ENCODE measurements at regions not wholly inside any gene's neighbourhood (a gene's known extent, or its start where the extent isn't known, plus 50 kb on each side); places are given as distances from the start of the nearest gene placed in this dataset.
"Not testable (repeated sequence)": the region's sequence is repeated elsewhere in the genome, so short reads cannot be mapped to it uniquely, and the experiment has no call there.

GRCh38 chr16:29198231-29198630, 208.3 kb downstream of the NPIPB11 start:
- no peak overlapping the region for H3K27ac ChIP-seq (ENCODE audit: low read depth, low read length)
- H3K9me3 ChIP-seq (ENCODE audit: control insufficient read depth in 1 of 2, low read length in 2 of 2) = no peaks in the 10 kb centered on the region
- no peaks in the 10 kb centered on the region for H3K27me3 ChIP-seq (ENCODE audit: control insufficient read depth in 1 of 2, insufficient read depth in 2 of 2, low read length in 2 of 2)
- H3K4me1 ChIP-seq (ENCODE audit: control insufficient read depth in 1 of 2, insufficient read depth in 2 of 2, low read length in 2 of 2) = no peaks in the 10 kb centered on the region
- H3K36me3 ChIP-seq (ENCODE audit: control insufficient read depth in 1 of 2, insufficient read depth in 2 of 2, low read length in 2 of 2) = no peaks in the 10 kb centered on the region
- H3K9ac ChIP-seq (ENCODE audit: low read depth in 1 of 2, low read length in 2 of 2) = no peak overlapping the region
- no peak overlapping the region for H3K4me3 ChIP-seq (ENCODE audit: low read depth in 1 of 2, low read length in 2 of 2)

DNA sequence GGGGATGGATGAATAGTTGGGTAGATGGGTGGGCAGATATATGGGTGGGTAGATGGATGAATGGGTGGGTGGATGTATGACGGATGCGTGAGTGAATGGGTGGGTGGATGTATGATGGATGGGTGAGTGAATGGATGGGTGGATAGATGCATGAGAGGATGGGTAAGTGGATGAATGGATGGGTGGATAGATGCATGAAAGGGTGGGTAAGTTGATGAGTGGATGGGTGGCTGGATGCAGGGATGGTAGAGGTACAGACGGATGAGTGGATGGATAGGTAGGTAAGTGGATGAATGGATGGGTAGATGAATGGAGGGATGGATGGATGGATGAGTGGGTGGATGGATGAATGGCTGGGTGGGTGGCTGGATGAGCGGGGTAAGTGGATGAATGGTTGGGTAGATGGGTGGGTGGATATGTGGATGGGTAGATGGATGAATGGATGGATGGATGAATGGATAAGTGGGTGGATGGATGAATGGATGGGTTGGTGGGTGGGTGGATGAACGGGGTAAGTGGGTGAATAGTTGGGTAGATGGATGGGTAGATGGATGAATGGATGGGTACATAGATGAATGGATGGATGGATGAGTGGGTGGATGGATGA, 208.9 kb downstream of the NPIPB11 start:
- not testable (repeated sequence) for H3K36me3 ChIP-seq (ENCODE audit: control insufficient read depth in 1 of 2, insufficient read depth in 2 of 2, low read length in 2 of 2); H3K4me3 ChIP-seq (ENCODE audit: low read depth in 1 of 2, low read length in 2 of 2); H3K4me1 ChIP-seq (ENCODE audit: control insufficient read depth in 1 of 2, insufficient read depth in 2 of 2, low read length in 2 of 2); H3K27me3 ChIP-seq (ENCODE audit: control insufficient read depth in 1 of 2, insufficient read depth in 2 of 2, low read length in 2 of 2); H3K27ac ChIP-seq (ENCODE audit: low read depth, low read length); H3K9me3 ChIP-seq (ENCODE audit: control insufficient read depth in 1 of 2, low read length in 2 of 2); H3K9ac ChIP-seq (ENCODE audit: low read depth in 1 of 2, low read length in 2 of 2)

DNA sequence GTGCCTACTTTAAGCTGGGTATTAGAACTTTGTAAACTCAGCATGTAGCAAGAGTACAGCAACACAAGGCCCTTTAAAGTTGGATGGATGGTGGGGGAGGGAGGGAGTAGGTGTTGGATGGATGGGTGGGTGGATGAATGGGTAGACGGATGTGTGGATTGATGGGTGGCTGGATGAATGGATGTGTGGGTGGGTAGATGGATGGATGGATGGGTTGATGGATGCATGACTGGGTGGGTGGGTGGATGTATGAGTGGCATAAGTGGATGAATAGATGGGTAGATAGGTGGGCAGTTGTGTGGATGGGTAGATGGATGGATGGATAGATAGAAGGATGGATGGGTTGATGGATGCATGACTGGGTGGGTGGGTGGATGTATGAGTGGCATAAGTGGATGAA, 209.8 kb downstream of the NPIPB11 start:
- not testable (repeated sequence) for H3K9me3 ChIP-seq (ENCODE audit: control insufficient read depth in 1 of 2, low read length in 2 of 2); H3K4me3 ChIP-seq (ENCODE audit: low read depth in 1 of 2, low read length in 2 of 2); H3K36me3 ChIP-seq (ENCODE audit: control insufficient read depth in 1 of 2, insufficient read depth in 2 of 2, low read length in 2 of 2); H3K27me3 ChIP-seq (ENCODE audit: control insufficient read depth in 1 of 2, insufficient read depth in 2 of 2, low read length in 2 of 2); H3K27ac ChIP-seq (ENCODE audit: low read depth, low read length); H3K9ac ChIP-seq (ENCODE audit: low read depth in 1 of 2, low read length in 2 of 2); H3K4me1 ChIP-seq (ENCODE audit: control insufficient read depth in 1 of 2, insufficient read depth in 2 of 2, low read length in 2 of 2)

- H3K9me3 ChIP-seq (ENCODE audit: control insufficient read depth in 1 of 2, low read length in 2 of 2); H3K36me3 ChIP-seq (ENCODE audit: control insufficient read depth in 1 of 2, insufficient read depth in 2 of 2, low read length in 2 of 2); H3K4me3 ChIP-seq (ENCODE audit: low read depth in 1 of 2, low read length in 2 of 2); H3K9ac ChIP-seq (ENCODE audit: low read depth in 1 of 2, low read length in 2 of 2); H3K4me1 ChIP-seq (ENCODE audit: control insufficient read depth in 1 of 2, insufficient read depth in 2 of 2, low read length in 2 of 2); H3K27me3 ChIP-seq (ENCODE audit: control insufficient read depth in 1 of 2, insufficient read depth in 2 of 2, low read length in 2 of 2); H3K27ac ChIP-seq (ENCODE audit: low read depth, low read length): not testable (repeated sequence)
Observed at GRCh38 chr16:29195116-29195872, 210.4 kb downstream of the LAT start.

DNA sequence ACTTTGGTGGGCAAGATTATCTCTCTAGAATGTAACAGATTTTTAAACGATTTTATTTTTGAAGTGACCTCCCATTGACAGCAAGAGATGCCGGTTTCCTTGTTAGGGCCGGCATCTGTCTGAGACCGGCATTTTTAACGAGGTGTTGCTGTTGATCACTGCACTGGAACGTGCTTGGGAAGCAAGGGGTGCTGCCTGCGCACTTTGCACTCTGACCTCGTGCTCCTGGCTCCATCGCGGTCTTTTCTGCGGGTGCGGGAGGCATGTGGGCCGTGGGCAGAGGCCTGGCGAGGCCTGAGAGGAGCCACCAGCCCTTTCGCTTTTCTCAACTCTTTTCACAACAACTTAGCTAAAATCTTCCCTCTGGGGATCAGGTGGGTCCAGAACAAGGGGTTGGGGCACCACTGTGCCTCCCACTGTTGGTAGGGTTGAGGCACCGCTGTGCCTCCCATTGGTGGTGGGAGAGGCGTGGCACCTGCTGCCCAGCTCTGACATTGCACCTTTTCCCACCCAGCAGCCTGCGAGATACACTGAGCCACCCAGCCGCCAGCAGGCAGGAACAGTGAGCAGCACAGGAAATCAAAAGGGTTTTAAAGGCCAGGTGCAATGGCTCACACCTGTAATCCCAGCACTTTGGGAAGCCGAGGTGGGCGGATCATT, 209.5 kb downstream of the LAT start:
- not testable (repeated sequence) for H3K36me3 ChIP-seq (ENCODE audit: control insufficient read depth in 1 of 2, insufficient read depth in 2 of 2, low read length in 2 of 2); H3K27me3 ChIP-seq (ENCODE audit: control insufficient read depth in 1 of 2, insufficient read depth in 2 of 2, low read length in 2 of 2); H3K9me3 ChIP-seq (ENCODE audit: control insufficient read depth in 1 of 2, low read length in 2 of 2); H3K4me1 ChIP-seq (ENCODE audit: control insufficient read depth in 1 of 2, insufficient read depth in 2 of 2, low read length in 2 of 2); H3K9ac ChIP-seq (ENCODE audit: low read depth in 1 of 2, low read length in 2 of 2); H3K27ac ChIP-seq (ENCODE audit: low read depth, low read length); H3K4me3 ChIP-seq (ENCODE audit: low read depth in 1 of 2, low read length in 2 of 2)

GRCh38 chr16:29193634-29194033, 208.8 kb downstream of the LAT start:
- H3K9me3 ChIP-seq (ENCODE audit: control insufficient read depth in 1 of 2, low read length in 2 of 2); H3K9ac ChIP-seq (ENCODE audit: low read depth in 1 of 2, low read length in 2 of 2); H3K27me3 ChIP-seq (ENCODE audit: control insufficient read depth in 1 of 2, insufficient read depth in 2 of 2, low read length in 2 of 2); H3K4me3 ChIP-seq (ENCODE audit: low read depth in 1 of 2, low read length in 2 of 2); H3K4me1 ChIP-seq (ENCODE audit: control insufficient read depth in 1 of 2, insufficient read depth in 2 of 2, low read length in 2 of 2); H3K36me3 ChIP-seq (ENCODE audit: control insufficient read depth in 1 of 2, insufficient read depth in 2 of 2, low read length in 2 of 2); H3K27ac ChIP-seq (ENCODE audit: low read depth, low read length): not testable (repeated sequence)

DNA sequence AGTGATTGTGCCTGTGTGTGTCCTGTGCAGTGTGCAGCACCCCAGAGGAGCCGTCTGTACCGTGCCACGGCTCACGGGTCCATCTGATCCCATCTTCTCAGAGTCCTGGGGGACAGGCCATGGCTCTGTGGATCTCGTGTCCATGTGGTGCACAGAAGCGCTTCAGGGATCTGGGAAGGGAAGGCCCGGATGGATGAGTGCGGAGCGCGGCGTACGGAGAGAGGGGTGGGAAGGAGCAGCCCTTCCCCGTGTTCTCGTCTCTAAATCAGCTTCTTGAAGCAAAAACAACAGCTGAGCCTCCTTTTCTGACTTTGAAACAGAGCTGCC, 208.4 kb downstream of the LAT start:
- H3K4me3 ChIP-seq (ENCODE audit: low read depth in 1 of 2, low read length in 2 of 2); H3K36me3 ChIP-seq (ENCODE audit: control insufficient read depth in 1 of 2, insufficient read depth in 2 of 2, low read length in 2 of 2); H3K4me1 ChIP-seq (ENCODE audit: control insufficient read depth in 1 of 2, insufficient read depth in 2 of 2, low read length in 2 of 2); H3K27me3 ChIP-seq (ENCODE audit: control insufficient read depth in 1 of 2, insufficient read depth in 2 of 2, low read length in 2 of 2); H3K9ac ChIP-seq (ENCODE audit: low read depth in 1 of 2, low read length in 2 of 2); H3K27ac ChIP-seq (ENCODE audit: low read depth, low read length); H3K9me3 ChIP-seq (ENCODE audit: control insufficient read depth in 1 of 2, low read length in 2 of 2): not testable (repeated sequence)

GRCh38 chr16:29192329-29193247, 207.7 kb downstream of the LAT start:
- H3K4me1 ChIP-seq (ENCODE audit: control insufficient read depth in 1 of 2, insufficient read depth in 2 of 2, low read length in 2 of 2) = no peaks in the 10 kb centered on the region
- H3K9me3 ChIP-seq (ENCODE audit: control insufficient read depth in 1 of 2, low read length in 2 of 2) = no peaks in the 10 kb centered on the region
- H3K27me3 ChIP-seq (ENCODE audit: control insufficient read depth in 1 of 2, insufficient read depth in 2 of 2, low read length in 2 of 2) = no peaks in the 10 kb centered on the region
- no peak overlapping the region for H3K27ac ChIP-seq (ENCODE audit: low read depth, low read length)
- H3K9ac ChIP-seq (ENCODE audit: low read depth in 1 of 2, low read length in 2 of 2) = no peak overlapping the region
- H3K4me3 ChIP-seq (ENCODE audit: low read depth in 1 of 2, low read length in 2 of 2) = no peak overlapping the region
- no peaks in the 10 kb centered on the region for H3K36me3 ChIP-seq (ENCODE audit: control insufficient read depth in 1 of 2, insufficient read depth in 2 of 2, low read length in 2 of 2)

DNA sequence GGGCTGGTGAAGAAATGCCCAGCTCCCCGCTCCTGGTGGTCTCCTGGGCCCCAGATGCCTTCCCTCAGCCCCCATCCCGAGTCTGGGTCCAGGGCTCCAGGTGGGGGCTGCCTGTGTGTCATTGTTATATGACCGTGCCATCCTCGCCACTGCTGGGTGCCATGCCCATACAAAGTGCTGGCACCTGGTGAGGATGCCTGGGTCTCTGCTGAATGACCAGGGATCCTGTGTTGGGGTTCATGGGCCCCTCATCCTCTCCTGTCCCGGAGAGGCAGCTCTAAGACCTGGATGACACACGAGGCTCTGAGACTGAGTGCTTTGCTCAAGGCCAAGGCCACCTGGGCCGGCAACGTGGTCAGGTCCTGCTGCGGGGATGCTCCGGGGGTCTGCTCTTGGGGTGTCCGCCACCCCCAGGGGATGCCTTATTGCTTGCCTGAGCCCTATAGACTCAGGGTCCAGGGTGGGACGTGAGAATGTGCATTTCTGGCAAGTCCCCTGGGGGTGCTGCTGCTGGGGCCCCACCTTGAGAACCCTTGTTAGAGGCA, 206.9 kb downstream of the LAT start:
- not testable (repeated sequence) for H3K36me3 ChIP-seq (ENCODE audit: control insufficient read depth in 1 of 2, insufficient read depth in 2 of 2, low read length in 2 of 2); H3K27me3 ChIP-seq (ENCODE audit: control insufficient read depth in 1 of 2, insufficient read depth in 2 of 2, low read length in 2 of 2); H3K9ac ChIP-seq (ENCODE audit: low read depth in 1 of 2, low read length in 2 of 2); H3K4me1 ChIP-seq (ENCODE audit: control insufficient read depth in 1 of 2, insufficient read depth in 2 of 2, low read length in 2 of 2); H3K9me3 ChIP-seq (ENCODE audit: control insufficient read depth in 1 of 2, low read length in 2 of 2); H3K4me3 ChIP-seq (ENCODE audit: low read depth in 1 of 2, low read length in 2 of 2); H3K27ac ChIP-seq (ENCODE audit: low read depth, low read length)

All from duodenal mucosa (tissue), 2 donors.